GM23338 (cell line): ENCODE measurements at regions not wholly inside any gene's neighbourhood (a gene's known extent, or its start where the extent isn't known, plus 50 kb on each side); places are given as distances from the start of the nearest gene placed in this dataset.

Experiments
- ATAC-seq: fragments of 200-7000 bp; cut with Tn5 transposase; 3 replicates; pipeline ENCODE4 v1.9.1; 2020
- DNase-seq: peaks from one replicate; pipeline ENCODE4 v3.0.0-alpha.2; 2015; ENCODE audit warnings: low spot score
- H2AFZ ChIP-seq: fragments of 200-600 bp; sonication (generic); 2 replicates; pipeline ENCODE4 v1.8.0; 2016; ENCODE audit warnings: antibody characterized with exemption, mild to moderate bottlenecking, moderate library complexity
- H3F3A ChIP-seq: fragments of 200-600 bp; sonication (generic); replicated peaks from 2 replicates; pipeline ENCODE4 v1.8.0; 2017; ENCODE audit warnings: antibody characterized with exemption, mixed run types, low read depth
- H3K27ac ChIP-seq: fragments of 200-600 bp; sonication (generic); 2 replicates; pipeline ENCODE4 v1.6.1; 2016; ENCODE audit warnings: low read depth
- H3K27me3 ChIP-seq: fragments of 200-600 bp; sonication (generic); 2 replicates; pipeline ENCODE4 v1.8.0; 2016; ENCODE audit warnings: mild to moderate bottlenecking, mixed run types, moderate library complexity; ENCODE audit not compliant: insufficient read depth
- H3K36me3 ChIP-seq: fragments of 200-600 bp; sonication (generic); 2 replicates; pipeline ENCODE4 v1.8.0; 2016; ENCODE audit warnings: mild to moderate bottlenecking; ENCODE audit not compliant: insufficient read depth
- H3K4me1 ChIP-seq: fragments of 200-600 bp; sonication (generic); 2 replicates; pipeline ENCODE4 v1.8.0; 2016; ENCODE audit warnings: mild to moderate bottlenecking, moderate library complexity; ENCODE audit not compliant: insufficient read depth
- H3K4me2 ChIP-seq: fragments of 200-600 bp; sonication (generic); 2 replicates; pipeline ENCODE4 v1.7.1; 2017; ENCODE audit warnings: mixed run types
- H3K4me3 ChIP-seq: fragments of 200-600 bp; sonication (generic); 2 replicates; pipeline ENCODE4 v1.6.1; 2016; ENCODE audit warnings: mixed run types
- H3K79me2 ChIP-seq: fragments of 200-600 bp; sonication (generic); replicated peaks from 2 replicates; pipeline ENCODE4 v1.8.0; 2017; ENCODE audit warnings: mild to moderate bottlenecking; ENCODE audit not compliant: insufficient read depth
- H3K9me2 ChIP-seq: fragments of 200-600 bp; sonication (generic); 2 replicates; pipeline ENCODE4 v1.8.0; 2017; ENCODE audit not compliant: insufficient read depth
- H4K20me1 ChIP-seq: fragments of 200-600 bp; sonication (generic); replicated peaks from 2 replicates; pipeline ENCODE4 v1.8.0; 2017; ENCODE audit warnings: mild to moderate bottlenecking; ENCODE audit not compliant: insufficient read depth
- H3K27ac Mint-ChIP-seq: 2 replicates; pipeline ENCODE4 v1.8.0; 2020; ENCODE audit warnings: inconsistent platforms, mild to moderate bottlenecking, moderate library complexity, mixed read lengths
- H3K27me3 Mint-ChIP-seq: 3 replicates; pipeline ENCODE4 v1.8.0; 2022; ENCODE audit warnings: low read depth, mild to moderate bottlenecking, moderate library complexity, mixed read lengths, inconsistent platforms; ENCODE audit not compliant: insufficient read depth, poor library complexity
- H3K36me3 Mint-ChIP-seq: 3 replicates; pipeline ENCODE4 v1.8.0; 2021; ENCODE audit warnings: low read depth, mild to moderate bottlenecking, inconsistent platforms, moderate library complexity, mixed read lengths
- H3K4me1 Mint-ChIP-seq: 3 replicates; pipeline ENCODE4 v1.8.0; 2020; ENCODE audit warnings: mild to moderate bottlenecking, inconsistent platforms, mixed read lengths
- H3K4me3 Mint-ChIP-seq: 3 replicates; pipeline ENCODE4 v1.8.0; 2021; ENCODE audit warnings: moderate library complexity, mild to moderate bottlenecking, inconsistent platforms, mixed read lengths
- H3K9me3 Mint-ChIP-seq: 3 replicates; pipeline ENCODE4 v1.8.0; 2020; ENCODE audit warnings: moderate library complexity, mild to moderate bottlenecking, inconsistent platforms, mixed read lengths
- CREB1 ChIP-seq: fragments of 250-450 bp; sonication (Bioruptor Pico); IDR thresholded peaks from 2 replicates; pipeline ENCODE4 v1.5.0; 2020; ENCODE audit warnings: low read depth, mild to moderate bottlenecking, moderate library complexity
- EZH2 ChIP-seq: fragments of 200-600 bp; sonication (generic); IDR thresholded peaks from one replicate; pipeline ENCODE4 v1.8.0; 2017; ENCODE audit warnings: antibody characterized with exemption, mild to moderate bottlenecking, low read depth; ENCODE audit not compliant: unreplicated experiment
- JUNB ChIP-seq: IDR thresholded peaks from one replicate; pipeline ENCODE4 v1.6.1; 2016; ENCODE audit warnings: antibody characterized with exemption; ENCODE audit not compliant: unreplicated experiment
- NANOG ChIP-seq: IDR thresholded peaks from 2 replicates; pipeline ENCODE4 v1.6.1; 2016; ENCODE audit warnings: antibody characterized with exemption, borderline replicate concordance
- POLR2AphosphoS5 ChIP-seq: IDR thresholded peaks from 2 replicates; pipeline ENCODE4 v1.6.1; 2016; ENCODE audit warnings: antibody characterized with exemption, low read depth
- ZNF114 ChIP-seq: fragments of 250-450 bp; sonication (Bioruptor Pico); IDR thresholded peaks from 2 replicates; pipeline ENCODE4 v1.5.0; 2020; ENCODE audit warnings: mild to moderate bottlenecking, moderate library complexity
- ZNF331 ChIP-seq: fragments of 250-450 bp; sonication (Bioruptor Pico); IDR thresholded peaks from 2 replicates; pipeline ENCODE4 v1.5.0; 2020; ENCODE audit warnings: low read depth, mild to moderate bottlenecking, moderate library complexity
- TF ChIP-seq, protein P1 (sequence below): fragments of 250-450 bp; sonication (Bioruptor Pico); IDR thresholded peaks from 2 replicates; pipeline ENCODE4 v1.5.0; 2020; ENCODE audit warnings: mild to moderate bottlenecking, moderate library complexity
- TF ChIP-seq, protein P2 (sequence below): IDR thresholded peaks from one replicate; pipeline ENCODE4 v1.6.1; 2018; ENCODE audit warnings: antibody characterized with exemption; ENCODE audit not compliant: unreplicated experiment

DNA sequence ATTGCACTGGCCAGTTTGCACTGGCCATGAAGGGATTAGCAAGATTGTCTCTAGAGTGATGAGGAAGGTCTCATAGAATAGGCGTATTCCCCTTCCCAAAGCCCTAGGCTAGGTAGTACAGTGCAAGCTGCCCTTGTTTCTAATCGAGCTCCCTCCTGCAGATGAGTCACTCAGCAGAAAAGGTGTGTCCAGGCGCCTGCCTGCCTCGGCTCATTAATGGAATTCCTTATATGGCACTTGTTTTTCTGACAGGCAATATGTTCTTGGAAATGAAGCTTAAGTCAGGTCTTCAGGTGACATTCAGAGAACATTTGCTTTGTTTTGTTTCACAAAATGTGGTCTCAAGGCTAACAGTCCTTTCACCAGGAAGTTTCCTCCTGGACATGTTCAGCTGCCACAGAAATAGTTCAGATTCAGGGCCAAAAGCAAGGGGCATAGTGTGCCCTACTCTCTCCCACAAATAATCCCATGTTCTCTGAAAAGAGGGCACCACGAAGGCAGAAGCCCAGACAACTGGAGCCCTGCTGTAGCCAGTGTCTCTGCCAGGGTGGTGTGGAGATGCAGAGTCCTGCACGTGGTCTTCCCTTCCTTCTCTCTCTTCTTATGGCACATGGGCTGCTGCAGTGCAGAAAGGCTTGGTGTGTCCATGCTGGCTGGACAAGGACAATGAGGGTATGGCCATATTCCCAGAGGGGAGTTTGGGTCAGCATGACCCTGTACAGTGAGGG is 281.1 kb upstream of the MAP3K1 start (continued):
- TF ChIP-seq, protein P1, sequence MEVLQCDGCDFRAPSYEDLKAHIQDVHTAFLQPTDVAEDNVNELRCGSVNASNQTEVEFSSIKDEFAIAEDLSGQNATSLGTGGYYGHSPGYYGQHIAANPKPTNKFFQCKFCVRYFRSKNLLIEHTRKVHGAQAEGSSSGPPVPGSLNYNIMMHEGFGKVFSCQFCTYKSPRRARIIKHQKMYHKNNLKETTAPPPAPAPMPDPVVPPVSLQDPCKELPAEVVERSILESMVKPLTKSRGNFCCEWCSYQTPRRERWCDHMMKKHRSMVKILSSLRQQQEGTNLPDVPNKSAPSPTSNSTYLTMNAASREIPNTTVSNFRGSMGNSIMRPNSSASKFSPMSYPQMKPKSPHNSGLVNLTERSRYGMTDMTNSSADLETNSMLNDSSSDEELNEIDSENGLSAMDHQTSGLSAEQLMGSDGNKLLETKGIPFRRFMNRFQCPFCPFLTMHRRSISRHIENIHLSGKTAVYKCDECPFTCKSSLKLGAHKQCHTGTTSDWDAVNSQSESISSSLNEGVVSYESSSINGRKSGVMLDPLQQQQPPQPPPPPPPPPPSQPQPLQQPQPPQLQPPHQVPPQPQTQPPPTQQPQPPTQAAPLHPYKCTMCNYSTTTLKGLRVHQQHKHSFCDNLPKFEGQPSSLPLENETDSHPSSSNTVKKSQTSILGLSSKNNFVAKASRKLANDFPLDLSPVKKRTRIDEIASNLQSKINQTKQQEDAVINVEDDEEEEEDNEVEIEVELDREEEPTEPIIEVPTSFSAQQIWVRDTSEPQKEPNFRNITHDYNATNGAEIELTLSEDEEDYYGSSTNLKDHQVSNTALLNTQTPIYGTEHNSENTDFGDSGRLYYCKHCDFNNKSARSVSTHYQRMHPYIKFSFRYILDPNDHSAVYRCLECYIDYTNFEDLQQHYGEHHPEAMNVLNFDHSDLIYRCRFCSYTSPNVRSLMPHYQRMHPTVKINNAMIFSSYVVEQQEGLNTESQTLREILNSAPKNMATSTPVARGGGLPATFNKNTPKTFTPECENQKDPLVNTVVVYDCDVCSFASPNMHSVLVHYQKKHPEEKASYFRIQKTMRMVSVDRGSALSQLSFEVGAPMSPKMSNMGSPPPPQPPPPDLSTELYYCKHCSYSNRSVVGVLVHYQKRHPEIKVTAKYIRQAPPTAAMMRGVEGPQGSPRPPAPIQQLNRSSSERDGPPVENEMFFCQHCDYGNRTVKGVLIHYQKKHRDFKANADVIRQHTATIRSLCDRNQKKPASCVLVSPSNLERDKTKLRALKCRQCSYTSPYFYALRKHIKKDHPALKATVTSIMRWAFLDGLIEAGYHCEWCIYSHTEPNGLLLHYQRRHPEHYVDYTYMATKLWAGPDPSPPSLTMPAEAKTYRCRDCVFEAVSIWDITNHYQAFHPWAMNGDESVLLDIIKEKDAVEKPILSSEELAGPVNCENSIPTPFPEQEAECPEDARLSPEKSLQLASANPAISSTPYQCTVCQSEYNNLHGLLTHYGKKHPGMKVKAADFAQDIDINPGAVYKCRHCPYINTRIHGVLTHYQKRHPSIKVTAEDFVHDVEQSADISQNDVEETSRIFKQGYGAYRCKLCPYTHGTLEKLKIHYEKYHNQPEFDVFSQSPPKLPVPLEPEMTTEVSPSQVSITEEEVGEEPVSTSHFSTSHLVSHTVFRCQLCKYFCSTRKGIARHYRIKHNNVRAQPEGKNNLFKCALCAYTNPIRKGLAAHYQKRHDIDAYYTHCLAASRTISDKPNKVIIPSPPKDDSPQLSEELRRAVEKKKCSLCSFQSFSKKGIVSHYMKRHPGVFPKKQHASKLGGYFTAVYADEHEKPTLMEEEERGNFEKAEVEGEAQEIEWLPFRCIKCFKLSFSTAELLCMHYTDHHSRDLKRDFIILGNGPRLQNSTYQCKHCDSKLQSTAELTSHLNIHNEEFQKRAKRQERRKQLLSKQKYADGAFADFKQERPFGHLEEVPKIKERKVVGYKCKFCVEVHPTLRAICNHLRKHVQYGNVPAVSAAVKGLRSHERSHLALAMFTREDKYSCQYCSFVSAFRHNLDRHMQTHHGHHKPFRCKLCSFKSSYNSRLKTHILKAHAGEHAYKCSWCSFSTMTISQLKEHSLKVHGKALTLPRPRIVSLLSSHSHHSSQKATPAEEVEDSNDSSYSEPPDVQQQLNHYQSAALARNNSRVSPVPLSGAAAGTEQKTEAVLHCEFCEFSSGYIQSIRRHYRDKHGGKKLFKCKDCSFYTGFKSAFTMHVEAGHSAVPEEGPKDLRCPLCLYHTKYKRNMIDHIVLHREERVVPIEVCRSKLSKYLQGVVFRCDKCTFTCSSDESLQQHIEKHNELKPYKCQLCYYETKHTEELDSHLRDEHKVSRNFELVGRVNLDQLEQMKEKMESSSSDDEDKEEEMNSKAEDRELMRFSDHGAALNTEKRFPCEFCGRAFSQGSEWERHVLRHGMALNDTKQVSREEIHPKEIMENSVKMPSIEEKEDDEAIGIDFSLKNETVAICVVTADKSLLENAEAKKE: no peak
- TF ChIP-seq JUNB (no peak), POLR2AphosphoS5 (no peak)

DNA sequence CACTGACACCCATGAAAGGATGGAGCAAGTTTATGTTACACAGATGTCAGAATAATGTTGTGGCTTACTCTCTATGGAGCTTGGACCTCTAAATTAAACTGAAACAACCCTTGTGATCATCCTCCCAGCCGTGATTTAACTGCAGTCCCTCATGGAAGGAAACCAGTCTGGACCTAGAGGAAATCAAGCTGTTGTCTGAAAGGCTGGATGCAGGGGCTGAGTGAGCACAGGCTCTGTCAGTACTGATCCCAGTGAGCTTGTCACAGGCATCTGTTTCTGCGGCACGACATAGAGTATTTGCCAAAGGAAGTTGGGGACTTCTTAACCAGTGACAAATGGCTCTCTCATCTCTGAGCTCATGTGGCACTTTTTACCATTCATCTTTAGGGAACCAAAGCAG is 282.9 kb upstream of the MAP3K1 start:
- peaks cover 8% of the 10 kb centered on the region for H3K9me2 ChIP-seq
- no peaks in the 10 kb centered on the region for H3K9me3 Mint-ChIP-seq
- H2AFZ ChIP-seq: no peak overlapping the region
- H3F3A ChIP-seq: no peaks in the 10 kb centered on the region
- H3K36me3 ChIP-seq: no peaks in the 10 kb centered on the region; the same call in 1 of the 2 replicates
- no peak overlapping the region for H3K27ac Mint-ChIP-seq
- DNase-seq: no peak
- no peak overlapping the region for H3K4me2 ChIP-seq
- H3K79me2 ChIP-seq: no peaks in the 10 kb centered on the region
- H3K27ac ChIP-seq: no peak overlapping the region
- no peak overlapping the region for H3K4me3 ChIP-seq
- peaks cover 5% of the 10 kb centered on the region; the same call in 2 of the 3 replicates for H3K4me1 Mint-ChIP-seq
- H4K20me1 ChIP-seq: no peaks in the 10 kb centered on the region
- TF ChIP-seq JUNB: no peak
- no peak for TF ChIP-seq EZH2
- no peak for TF ChIP-seq NANOG
- TF ChIP-seq ZNF114 (CRISPR knock-in tag): no peak
- no peak for TF ChIP-seq ZNF331
- no peak for TF ChIP-seq POLR2AphosphoS5
- TF ChIP-seq, protein P2, sequence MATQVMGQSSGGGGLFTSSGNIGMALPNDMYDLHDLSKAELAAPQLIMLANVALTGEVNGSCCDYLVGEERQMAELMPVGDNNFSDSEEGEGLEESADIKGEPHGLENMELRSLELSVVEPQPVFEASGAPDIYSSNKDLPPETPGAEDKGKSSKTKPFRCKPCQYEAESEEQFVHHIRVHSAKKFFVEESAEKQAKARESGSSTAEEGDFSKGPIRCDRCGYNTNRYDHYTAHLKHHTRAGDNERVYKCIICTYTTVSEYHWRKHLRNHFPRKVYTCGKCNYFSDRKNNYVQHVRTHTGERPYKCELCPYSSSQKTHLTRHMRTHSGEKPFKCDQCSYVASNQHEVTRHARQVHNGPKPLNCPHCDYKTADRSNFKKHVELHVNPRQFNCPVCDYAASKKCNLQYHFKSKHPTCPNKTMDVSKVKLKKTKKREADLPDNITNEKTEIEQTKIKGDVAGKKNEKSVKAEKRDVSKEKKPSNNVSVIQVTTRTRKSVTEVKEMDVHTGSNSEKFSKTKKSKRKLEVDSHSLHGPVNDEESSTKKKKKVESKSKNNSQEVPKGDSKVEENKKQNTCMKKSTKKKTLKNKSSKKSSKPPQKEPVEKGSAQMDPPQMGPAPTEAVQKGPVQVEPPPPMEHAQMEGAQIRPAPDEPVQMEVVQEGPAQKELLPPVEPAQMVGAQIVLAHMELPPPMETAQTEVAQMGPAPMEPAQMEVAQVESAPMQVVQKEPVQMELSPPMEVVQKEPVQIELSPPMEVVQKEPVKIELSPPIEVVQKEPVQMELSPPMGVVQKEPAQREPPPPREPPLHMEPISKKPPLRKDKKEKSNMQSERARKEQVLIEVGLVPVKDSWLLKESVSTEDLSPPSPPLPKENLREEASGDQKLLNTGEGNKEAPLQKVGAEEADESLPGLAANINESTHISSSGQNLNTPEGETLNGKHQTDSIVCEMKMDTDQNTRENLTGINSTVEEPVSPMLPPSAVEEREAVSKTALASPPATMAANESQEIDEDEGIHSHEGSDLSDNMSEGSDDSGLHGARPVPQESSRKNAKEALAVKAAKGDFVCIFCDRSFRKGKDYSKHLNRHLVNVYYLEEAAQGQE: no peak
- no peak for TF ChIP-seq CREB1 (CRISPR knock-in tag)
- H3K36me3 Mint-ChIP-seq: no peaks in the 10 kb centered on the region; the same call in 2 of the 3 replicates
- no peak overlapping the region for H3K4me3 Mint-ChIP-seq
- ATAC-seq: no peak
- H3K4me1 ChIP-seq: no peaks in the 10 kb centered on the region
- H3K27me3 Mint-ChIP-seq: no peaks in the 10 kb centered on the region
- no peaks in the 10 kb centered on the region for H3K27me3 ChIP-seq
